ENCODE measurements at regions not wholly inside any gene's neighbourhood (a gene's known extent, or its start where the extent isn't known, plus 50 kb on each side); places are given as distances from the start of the nearest gene placed in this dataset.

DNA sequence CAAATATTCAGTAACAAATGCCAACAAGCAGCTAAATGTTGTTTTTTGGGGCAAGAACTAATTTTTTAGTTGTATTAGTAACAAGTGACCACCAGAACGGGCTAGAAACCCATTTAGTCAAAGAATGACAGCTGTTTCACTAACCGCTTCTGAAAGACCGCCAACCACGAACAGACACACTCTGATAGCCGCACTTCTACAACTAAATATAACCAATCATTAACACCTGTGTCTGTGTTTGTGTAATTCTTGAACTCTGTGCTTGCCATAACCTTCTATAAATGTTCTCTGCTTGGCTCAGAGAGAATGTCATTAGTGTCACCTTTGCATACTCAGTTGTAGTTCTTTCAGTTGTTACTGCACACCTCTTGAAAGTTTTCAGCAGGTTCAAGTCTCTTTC is 526.3 kb upstream of the LRRTM1 start:
- no peaks in the 10 kb centered on the region for H3K27me3 ChIP-seq
- H3K4me1 ChIP-seq (ENCODE audit: insufficient read depth): no peaks in the 10 kb centered on the region
- no peak for DNase-seq (ENCODE audit: low spot score)
- no peaks in the 10 kb centered on the region for H4K20me1 ChIP-seq (ENCODE audit: insufficient read depth, poor library complexity, severe bottlenecking)
- no peak overlapping the region for H2AFZ ChIP-seq
- H3K9me3 ChIP-seq (ENCODE audit: low read depth): no peaks in the 10 kb centered on the region
- H3K4me2 ChIP-seq: no peak overlapping the region
- no peaks in the 10 kb centered on the region for H3K9me2 ChIP-seq (replicated peaks; ENCODE audit: insufficient read depth)
- WGBS (ENCODE audit: low lambda C conversion rate, missing lambda C conversion rate): 91% methylated on average over 5 of the region's 5 CpGs
- no peak for TF ChIP-seq EZH2phosphoT487 (IDR thresholded peaks at IDR 0.05; ENCODE audit: low read depth, severe bottlenecking, unreplicated experiment)
- TF ChIP-seq, protein P1, sequence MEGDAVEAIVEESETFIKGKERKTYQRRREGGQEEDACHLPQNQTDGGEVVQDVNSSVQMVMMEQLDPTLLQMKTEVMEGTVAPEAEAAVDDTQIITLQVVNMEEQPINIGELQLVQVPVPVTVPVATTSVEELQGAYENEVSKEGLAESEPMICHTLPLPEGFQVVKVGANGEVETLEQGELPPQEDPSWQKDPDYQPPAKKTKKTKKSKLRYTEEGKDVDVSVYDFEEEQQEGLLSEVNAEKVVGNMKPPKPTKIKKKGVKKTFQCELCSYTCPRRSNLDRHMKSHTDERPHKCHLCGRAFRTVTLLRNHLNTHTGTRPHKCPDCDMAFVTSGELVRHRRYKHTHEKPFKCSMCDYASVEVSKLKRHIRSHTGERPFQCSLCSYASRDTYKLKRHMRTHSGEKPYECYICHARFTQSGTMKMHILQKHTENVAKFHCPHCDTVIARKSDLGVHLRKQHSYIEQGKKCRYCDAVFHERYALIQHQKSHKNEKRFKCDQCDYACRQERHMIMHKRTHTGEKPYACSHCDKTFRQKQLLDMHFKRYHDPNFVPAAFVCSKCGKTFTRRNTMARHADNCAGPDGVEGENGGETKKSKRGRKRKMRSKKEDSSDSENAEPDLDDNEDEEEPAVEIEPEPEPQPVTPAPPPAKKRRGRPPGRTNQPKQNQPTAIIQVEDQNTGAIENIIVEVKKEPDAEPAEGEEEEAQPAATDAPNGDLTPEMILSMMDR (IDR thresholded peaks at IDR 0.05; ENCODE audit: poor library complexity): no peak
- TF ChIP-seq EZH2 (IDR thresholded peaks at IDR 0.05; ENCODE audit: borderline replicate concordance): no peak
- no peak overlapping the region for H3K27ac ChIP-seq
- H3K36me3 ChIP-seq (replicated peaks; ENCODE audit: insufficient read depth, low read depth): no peaks in the 10 kb centered on the region
- no peaks in the 10 kb centered on the region for H3K79me2 ChIP-seq
- no peak overlapping the region for H3K4me3 ChIP-seq

DNA sequence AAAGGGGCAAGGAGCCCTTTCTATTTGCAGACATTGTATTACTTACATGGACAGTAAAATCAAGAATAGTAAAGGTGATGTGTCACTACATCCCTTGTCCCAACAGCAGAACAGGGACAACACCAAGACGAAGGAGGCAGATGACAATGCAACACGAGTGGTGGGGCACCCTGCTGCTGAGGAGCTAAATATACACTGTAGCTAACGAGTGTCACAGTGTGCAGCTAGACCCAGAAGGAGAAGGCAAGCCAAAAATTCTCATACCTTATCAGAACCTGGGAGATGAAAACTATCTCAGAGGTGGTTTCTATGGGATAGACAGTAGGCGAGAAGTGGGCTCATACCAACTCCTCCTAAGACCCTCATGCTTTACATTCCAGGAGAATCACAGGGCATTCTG is 518.4 kb upstream of the LRRTM1 start:
- Histone ChIP-seq H3K4me1 (ENCODE audit: insufficient read depth) (no peaks in the 10 kb centered on the region), H3K36me3 (replicated peaks; ENCODE audit: insufficient read depth, low read depth) (no peaks in the 10 kb centered on the region), H3K79me2 (no peaks in the 10 kb centered on the region), H2AFZ (no peak overlapping the region), H3K9me2 (replicated peaks; ENCODE audit: insufficient read depth) (no peaks in the 10 kb centered on the region), H4K20me1 (ENCODE audit: insufficient read depth, poor library complexity, severe bottlenecking) (no peaks in the 10 kb centered on the region), H3K9me3 (ENCODE audit: low read depth) (no peaks in the 10 kb centered on the region), H3K4me2 (no peak overlapping the region), H3K27me3 (no peaks in the 10 kb centered on the region), H3K4me3 (no peak overlapping the region), H3K27ac (no peak overlapping the region)
- 77% methylated on average over 4 of the region's 4 CpGs for WGBS (ENCODE audit: low lambda C conversion rate, missing lambda C conversion rate)
- no peak for DNase-seq (ENCODE audit: low spot score)
- TF ChIP-seq EZH2phosphoT487 (IDR thresholded peaks at IDR 0.05; ENCODE audit: low read depth, severe bottlenecking, unreplicated experiment) (no peak), EZH2 (IDR thresholded peaks at IDR 0.05; ENCODE audit: borderline replicate concordance) (no peak)
- TF ChIP-seq, protein P1 (IDR thresholded peaks at IDR 0.05; ENCODE audit: poor library complexity): no peak

DNA sequence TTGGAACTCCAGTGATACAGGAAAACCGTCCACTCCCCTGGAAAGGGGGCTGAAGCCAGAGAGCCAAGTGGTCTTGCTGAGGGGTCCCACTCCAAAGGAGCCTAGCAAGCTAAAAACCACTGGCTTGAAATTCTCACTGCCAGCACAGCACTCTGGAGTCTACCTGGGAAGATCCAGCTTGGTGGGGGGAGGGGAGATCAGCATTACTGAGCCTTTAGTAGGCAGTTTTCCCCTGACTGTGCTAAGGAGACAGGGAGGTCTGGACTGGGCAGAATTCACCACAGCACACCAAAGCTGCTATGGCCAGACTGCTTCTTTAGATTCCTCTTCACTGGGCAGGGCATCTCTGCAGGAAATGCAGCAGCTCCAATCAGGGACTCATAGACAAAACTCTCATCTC is 510.7 kb upstream of the LRRTM1 start:
- H3K79me2 ChIP-seq: no peaks in the 10 kb centered on the region
- no peaks in the 10 kb centered on the region for H3K27me3 ChIP-seq
- no peaks in the 10 kb centered on the region for H4K20me1 ChIP-seq (ENCODE audit: insufficient read depth, poor library complexity, severe bottlenecking)
- H3K4me2 ChIP-seq: no peak overlapping the region
- no peak overlapping the region for H2AFZ ChIP-seq
- TF ChIP-seq EZH2phosphoT487 (IDR thresholded peaks at IDR 0.05; ENCODE audit: low read depth, severe bottlenecking, unreplicated experiment): no peak
- TF ChIP-seq, protein P1 (IDR thresholded peaks at IDR 0.05; ENCODE audit: poor library complexity): no peak
- TF ChIP-seq EZH2 (IDR thresholded peaks at IDR 0.05; ENCODE audit: borderline replicate concordance): no peak
- H3K4me1 ChIP-seq (ENCODE audit: insufficient read depth): no peaks in the 10 kb centered on the region
- no peak overlapping the region for H3K4me3 ChIP-seq
- no peak for DNase-seq (ENCODE audit: low spot score)
- WGBS (ENCODE audit: low lambda C conversion rate, missing lambda C conversion rate): 80% methylated on average over 1 of the region's 1 CpG
- H3K9me3 ChIP-seq (ENCODE audit: low read depth): no peaks in the 10 kb centered on the region
- H3K36me3 ChIP-seq (replicated peaks; ENCODE audit: insufficient read depth, low read depth): no peaks in the 10 kb centered on the region
- no peak overlapping the region for H3K27ac ChIP-seq
- H3K9me2 ChIP-seq (replicated peaks; ENCODE audit: insufficient read depth): no peaks in the 10 kb centered on the region

DNA sequence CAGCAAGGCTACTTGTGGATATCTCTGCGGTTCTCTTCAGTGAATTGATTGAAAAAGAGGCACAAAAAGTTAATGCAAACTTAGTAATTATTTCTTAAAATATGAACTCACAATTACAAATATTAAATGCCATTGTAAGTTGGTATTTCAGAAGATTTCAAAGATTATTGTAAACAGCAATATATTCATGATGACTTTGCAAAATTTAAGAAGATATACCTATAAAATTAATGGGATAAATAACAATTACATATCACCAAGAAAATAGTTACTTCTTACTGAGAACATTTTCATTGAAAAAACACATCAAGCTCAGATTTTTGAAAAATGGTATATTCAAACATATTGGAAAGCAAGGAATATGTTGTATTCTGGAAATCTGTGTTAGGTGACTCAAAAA is 482.0 kb upstream of the LRRTM1 start:
- DNase-seq (ENCODE audit: low spot score): no peak
- no peaks in the 10 kb centered on the region for H3K36me3 ChIP-seq (replicated peaks; ENCODE audit: insufficient read depth, low read depth)
- H3K4me3 ChIP-seq: no peak overlapping the region
- no peak overlapping the region for H2AFZ ChIP-seq
- no peaks in the 10 kb centered on the region for H3K27me3 ChIP-seq
- H3K27ac ChIP-seq: no peak overlapping the region
- no peaks in the 10 kb centered on the region for H3K9me2 ChIP-seq (replicated peaks; ENCODE audit: insufficient read depth)
- no peaks in the 10 kb centered on the region for H3K4me1 ChIP-seq (ENCODE audit: insufficient read depth)
- WGBS (ENCODE audit: low lambda C conversion rate, missing lambda C conversion rate): 58% methylated on average over 1 of the region's 1 CpG
- no peak overlapping the region for H3K4me2 ChIP-seq
- H3K79me2 ChIP-seq: no peaks in the 10 kb centered on the region
- TF ChIP-seq EZH2phosphoT487 (IDR thresholded peaks at IDR 0.05; ENCODE audit: low read depth, severe bottlenecking, unreplicated experiment) (no peak), EZH2 (IDR thresholded peaks at IDR 0.05; ENCODE audit: borderline replicate concordance) (no peak)
- TF ChIP-seq, protein P1 (IDR thresholded peaks at IDR 0.05; ENCODE audit: poor library complexity): no peak
- no peaks in the 10 kb centered on the region for H3K9me3 ChIP-seq (ENCODE audit: low read depth)
- H4K20me1 ChIP-seq (ENCODE audit: insufficient read depth, poor library complexity, severe bottlenecking): no peaks in the 10 kb centered on the region
